Stimulated activated naive B cell treated with anti-CD40 and anti-IgM and Interleukin-4, amounts not matched to agents 10 μg/mL and 1 μg/mL and 100 μg/mL, for 72 hours (primary cell): ENCODE measurements at regions not wholly inside any gene's neighbourhood (a gene's known extent, or its start where the extent isn't known, plus 50 kb on each side); places are given as distances from the start of the nearest gene placed in this dataset.
"Not testable (repeated sequence)": the region's sequence is repeated elsewhere in the genome, so short reads cannot be mapped to it uniquely, and the experiment has no call there.

Source experiments
- ATAC-seq, 2 donors: fragments of 150-1000 bp; cut with Tn5 transposase; replicated peaks; 2 replicates each; pipeline ENCODE4 v1.10.0; 2021; ENCODE audit warnings: moderate library complexity in 1 of 2
- DNase-seq: peaks from one replicate; pipeline ENCODE4 v3.0.0; 2021
- H3K27ac Mint-ChIP-seq: one replicate; pipeline ENCODE4 v1.8.0; 2022; ENCODE audit warnings: mild to moderate bottlenecking, mixed read lengths
- H3K27me3 Mint-ChIP-seq, 2 donors: one replicate each; pipeline ENCODE4 v1.8.0; 2022; ENCODE audit warnings: mixed read lengths in 2 of 2
- H3K36me3 Mint-ChIP-seq, 2 donors: one replicate each; pipeline ENCODE4 v1.8.0; 2022; ENCODE audit warnings: mixed read lengths in 2 of 2, mild to moderate bottlenecking in 1 of 2
- H3K4me1 Mint-ChIP-seq, 2 donors: one replicate each; pipeline ENCODE4 v1.8.0; 2022; ENCODE audit warnings: mixed read lengths in 2 of 2, mild to moderate bottlenecking in 1 of 2
- H3K4me3 Mint-ChIP-seq, 2 donors: one replicate each; pipeline ENCODE4 v1.8.0; 2022; ENCODE audit warnings: mild to moderate bottlenecking in 2 of 2, mixed read lengths in 2 of 2, moderate library complexity in 1 of 2
- H3K9me3 Mint-ChIP-seq, 2 donors: one replicate each; pipeline ENCODE4 v1.8.0; 2022; ENCODE audit warnings: mixed read lengths in 2 of 2, mild to moderate bottlenecking in 1 of 2

GRCh38 chr13:109271555-109272541 lies 514.5 kb downstream of the IRS2 start:
- DNase-seq (no peak), ATAC-seq (no peak)
- no peak overlapping the region for H3K4me3 Mint-ChIP-seq
- no peaks in the 10 kb centered on the region for H3K36me3 Mint-ChIP-seq
- H3K27me3 Mint-ChIP-seq: peaks cover 0 to 1% of the 10 kb centered on the region in 2 donors
- no peaks in the 10 kb centered on the region for H3K9me3 Mint-ChIP-seq
- H3K27ac Mint-ChIP-seq: no peak overlapping the region
- H3K4me1 Mint-ChIP-seq: no peaks in the 10 kb centered on the region

- H3K4me1 Mint-ChIP-seq: no peaks in the 10 kb centered on the region
- H3K9me3 Mint-ChIP-seq: no peaks in the 10 kb centered on the region
- H3K4me3 Mint-ChIP-seq: no peak overlapping the region
- no peak overlapping the region for H3K27ac Mint-ChIP-seq
- ATAC-seq: no peak
- DNase-seq: no peak
- H3K36me3 Mint-ChIP-seq: no peaks in the 10 kb centered on the region
- peaks cover 6 to 8% of the 10 kb centered on the region in 2 donors for H3K27me3 Mint-ChIP-seq
Measured at GRCh38 chr13:109271061-109271460, 515.3 kb downstream of the IRS2 start.

DNA sequence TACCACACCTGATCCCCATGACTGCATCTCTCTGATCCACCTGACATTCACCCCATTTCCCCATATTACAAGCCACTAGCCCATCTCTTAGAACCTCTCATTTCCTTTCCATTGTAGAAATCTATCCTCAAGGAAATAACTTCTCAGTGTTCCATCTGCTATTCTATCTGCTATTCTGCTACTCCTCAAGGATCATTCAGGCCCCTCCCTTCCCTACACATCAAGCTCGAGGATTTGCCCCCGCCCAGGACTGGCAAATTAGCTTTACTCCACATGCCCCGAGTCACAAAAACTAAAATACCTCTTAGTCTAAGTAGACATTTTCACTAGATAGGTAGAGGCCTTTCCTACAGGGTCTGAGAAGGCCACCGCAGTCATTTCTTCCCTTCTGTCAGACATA lies 517.0 kb downstream of the IRS2 start:
- H3K9me3 Mint-ChIP-seq, H3K27ac Mint-ChIP-seq, H3K36me3 Mint-ChIP-seq, ATAC-seq, DNase-seq, H3K4me1 Mint-ChIP-seq, H3K4me3 Mint-ChIP-seq: not testable (repeated sequence)
- H3K27me3 Mint-ChIP-seq: peaks cover 6 to 19% of the 10 kb centered on the region in 2 donors

DNA sequence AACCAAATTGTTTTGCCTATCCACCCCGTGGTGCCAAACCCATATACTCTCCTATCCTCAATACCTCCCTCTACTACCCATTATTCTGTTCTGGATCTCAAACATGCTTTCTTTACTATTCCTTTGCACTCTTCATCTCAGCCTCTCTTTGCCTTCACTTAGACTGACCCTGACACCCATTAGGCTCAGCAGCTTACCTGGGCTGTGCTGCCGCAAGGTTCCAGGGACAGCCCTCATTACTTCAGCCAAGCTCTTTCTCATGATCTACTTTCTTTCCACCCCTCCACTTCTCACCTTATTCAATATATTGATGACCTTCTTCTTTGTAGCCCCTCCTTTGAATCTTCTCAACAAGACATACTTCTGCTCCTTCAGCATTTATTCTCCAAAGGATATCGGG lies 517.9 kb downstream of the IRS2 start:
- ATAC-seq, H3K9me3 Mint-ChIP-seq, DNase-seq, H3K4me1 Mint-ChIP-seq, H3K27ac Mint-ChIP-seq, H3K36me3 Mint-ChIP-seq, H3K4me3 Mint-ChIP-seq: not testable (repeated sequence)
- H3K27me3 Mint-ChIP-seq: peaks cover 6 to 21% of the 10 kb centered on the region in 2 donors

DNA sequence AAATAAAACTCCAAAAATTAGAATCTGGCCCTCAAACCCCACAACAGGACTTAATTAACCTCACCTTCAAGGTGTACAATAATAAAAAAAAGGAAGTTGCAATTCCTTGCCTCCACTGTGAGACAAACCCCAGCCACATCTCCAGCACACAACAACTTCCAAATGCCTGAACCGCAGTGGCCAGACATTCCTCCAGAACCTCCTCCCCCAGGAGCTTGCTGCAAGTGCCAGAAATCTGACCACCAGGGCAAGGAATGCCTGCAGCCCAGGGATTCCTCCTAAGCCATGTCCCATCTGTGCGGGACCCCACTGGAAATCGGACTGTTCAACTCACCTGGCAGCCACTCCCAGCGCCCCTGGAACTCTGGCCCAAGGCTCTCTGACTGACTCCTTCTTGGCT lies 519.0 kb downstream of the IRS2 start:
- ATAC-seq, H3K4me3 Mint-ChIP-seq, H3K9me3 Mint-ChIP-seq, H3K27ac Mint-ChIP-seq, H3K36me3 Mint-ChIP-seq, DNase-seq, H3K4me1 Mint-ChIP-seq: not testable (repeated sequence)
- H3K27me3 Mint-ChIP-seq: peaks cover 6 to 21% of the 10 kb centered on the region in 2 donors

GRCh38 chr13:109265438-109265742 lies 521.0 kb downstream of the IRS2 start:
- DNase-seq, H3K36me3 Mint-ChIP-seq, H3K27ac Mint-ChIP-seq, H3K4me1 Mint-ChIP-seq, H3K9me3 Mint-ChIP-seq, H3K4me3 Mint-ChIP-seq, ATAC-seq: not testable (repeated sequence)
- peaks cover 6 to 21% of the 10 kb centered on the region in 2 donors for H3K27me3 Mint-ChIP-seq

DNA sequence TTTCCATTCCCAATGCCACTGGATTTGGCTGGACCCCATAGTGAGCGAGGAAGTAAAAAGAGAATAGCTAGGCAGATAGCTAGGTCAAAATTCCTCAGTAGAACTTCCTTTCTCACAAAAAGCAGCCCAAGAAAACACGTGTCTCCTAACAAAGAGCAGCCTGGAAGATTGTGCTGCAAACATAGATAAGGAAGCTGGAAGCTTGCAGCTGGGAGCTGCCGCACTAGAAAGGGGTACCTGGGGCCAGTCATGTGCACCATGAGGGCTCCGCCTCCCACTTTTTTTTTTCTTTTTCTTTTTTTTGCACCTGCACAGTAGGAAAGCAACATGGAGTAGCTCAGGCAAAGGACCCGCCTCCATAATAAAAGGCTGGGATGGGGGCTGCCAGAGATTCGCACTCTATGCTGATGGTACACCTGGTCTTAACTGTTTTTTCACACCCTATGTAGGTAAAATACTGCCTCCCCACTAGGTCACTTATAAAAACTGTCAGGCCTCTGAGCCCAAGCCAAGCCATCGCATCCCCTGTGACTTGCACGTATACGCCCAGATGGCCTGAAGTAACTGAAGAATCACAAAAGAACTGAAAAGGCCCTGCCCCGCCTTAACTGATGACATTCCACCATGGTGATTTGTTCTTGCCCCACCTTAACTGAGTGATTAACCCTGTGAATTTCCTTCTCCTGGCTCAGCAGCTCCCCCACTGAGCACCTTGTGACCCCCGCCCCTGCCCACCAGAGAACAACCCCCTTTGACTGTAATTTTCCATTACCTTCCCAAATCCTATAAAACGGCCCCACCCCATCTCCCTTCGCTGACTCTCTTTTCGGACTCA lies 521.6 kb downstream of the IRS2 start:
- not testable (repeated sequence) for H3K4me1 Mint-ChIP-seq, DNase-seq, H3K4me3 Mint-ChIP-seq, H3K27ac Mint-ChIP-seq, H3K9me3 Mint-ChIP-seq, H3K36me3 Mint-ChIP-seq, ATAC-seq
- H3K27me3 Mint-ChIP-seq: peaks cover 6 to 21% of the 10 kb centered on the region in 2 donors

DNA sequence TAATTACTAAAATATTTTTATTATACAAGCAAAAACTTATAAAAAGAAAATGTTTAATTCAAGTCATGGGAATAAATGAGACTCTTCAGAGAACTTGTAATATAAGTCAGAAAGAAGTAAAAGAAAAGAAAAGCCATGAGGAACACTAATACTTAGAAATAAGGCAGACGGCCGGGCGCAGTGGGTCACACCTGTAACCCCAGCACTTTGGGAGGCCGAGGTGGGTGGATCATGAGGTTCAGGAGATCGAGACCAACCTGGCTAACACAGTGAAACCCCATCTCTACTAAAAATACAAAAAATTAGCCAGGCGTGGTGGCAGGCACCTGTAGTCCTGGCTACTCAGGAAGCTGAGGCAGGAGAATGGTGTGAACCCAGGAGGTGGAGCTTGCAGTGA lies 528.6 kb downstream of the IRS2 start:
- not testable (repeated sequence) for H3K4me1 Mint-ChIP-seq, H3K4me3 Mint-ChIP-seq, H3K27me3 Mint-ChIP-seq, H3K36me3 Mint-ChIP-seq, H3K27ac Mint-ChIP-seq, ATAC-seq, DNase-seq, H3K9me3 Mint-ChIP-seq
